Ishikawa (cell line): ENCODE measurements at regions not wholly inside any gene's neighbourhood (a gene's known extent, or its start where the extent isn't known, plus 50 kb on each side); places are given as distances from the start of the nearest gene placed in this dataset.

Experiments used
- EP300 ChIP-seq: IDR thresholded peaks from 2 replicates; pipeline ENCODE4 v1.6.1; 2012; ENCODE audit warnings: borderline replicate concordance
- NFIC ChIP-seq: IDR thresholded peaks from 2 replicates; pipeline ENCODE4 v1.6.1; 2012
- TAF1 ChIP-seq: IDR thresholded peaks from 2 replicates; pipeline ENCODE4 v1.6.1; 2012; ENCODE audit warnings: low read depth, mild to moderate bottlenecking
- TEAD4 ChIP-seq: IDR thresholded peaks from 2 replicates; pipeline ENCODE4 v1.6.1; 2012
- ZBTB7A ChIP-seq: IDR thresholded peaks from 2 replicates; pipeline ENCODE4 v1.6.1; 2012; ENCODE audit warnings: low read depth
- TF ChIP-seq, protein P1 (sequence below): IDR thresholded peaks from 2 replicates; pipeline ENCODE4 v1.6.1; 2012; ENCODE audit warnings: low read depth, mild to moderate bottlenecking
- TF ChIP-seq, protein P2 (sequence below): IDR thresholded peaks from 2 replicates; pipeline ENCODE4 v1.6.1; 2012

DNA sequence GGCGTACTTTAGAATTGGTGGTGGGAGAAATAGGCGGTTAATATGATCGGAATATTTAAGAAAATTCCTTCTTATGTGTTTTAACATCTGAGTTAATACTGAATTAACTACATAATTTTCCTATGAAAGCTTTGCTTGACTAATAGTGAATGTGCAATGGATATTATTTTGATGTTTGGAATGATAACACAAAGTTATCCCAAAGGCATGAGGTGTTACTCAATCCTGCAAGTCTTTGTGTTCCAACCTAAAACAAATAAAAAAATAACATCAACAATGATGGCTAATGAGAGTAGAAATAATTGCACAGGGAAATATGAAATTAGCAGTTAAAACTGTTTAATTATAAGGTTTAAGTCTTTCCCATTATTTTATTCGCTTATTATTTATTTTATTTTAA lies 183.6 kb upstream of the ARSJ start:
- TF ChIP-seq EP300 (no peak), TEAD4 (no peak), ZBTB7A (no peak), TAF1 (no peak), NFIC (no peak)
- TF ChIP-seq, protein P1, sequence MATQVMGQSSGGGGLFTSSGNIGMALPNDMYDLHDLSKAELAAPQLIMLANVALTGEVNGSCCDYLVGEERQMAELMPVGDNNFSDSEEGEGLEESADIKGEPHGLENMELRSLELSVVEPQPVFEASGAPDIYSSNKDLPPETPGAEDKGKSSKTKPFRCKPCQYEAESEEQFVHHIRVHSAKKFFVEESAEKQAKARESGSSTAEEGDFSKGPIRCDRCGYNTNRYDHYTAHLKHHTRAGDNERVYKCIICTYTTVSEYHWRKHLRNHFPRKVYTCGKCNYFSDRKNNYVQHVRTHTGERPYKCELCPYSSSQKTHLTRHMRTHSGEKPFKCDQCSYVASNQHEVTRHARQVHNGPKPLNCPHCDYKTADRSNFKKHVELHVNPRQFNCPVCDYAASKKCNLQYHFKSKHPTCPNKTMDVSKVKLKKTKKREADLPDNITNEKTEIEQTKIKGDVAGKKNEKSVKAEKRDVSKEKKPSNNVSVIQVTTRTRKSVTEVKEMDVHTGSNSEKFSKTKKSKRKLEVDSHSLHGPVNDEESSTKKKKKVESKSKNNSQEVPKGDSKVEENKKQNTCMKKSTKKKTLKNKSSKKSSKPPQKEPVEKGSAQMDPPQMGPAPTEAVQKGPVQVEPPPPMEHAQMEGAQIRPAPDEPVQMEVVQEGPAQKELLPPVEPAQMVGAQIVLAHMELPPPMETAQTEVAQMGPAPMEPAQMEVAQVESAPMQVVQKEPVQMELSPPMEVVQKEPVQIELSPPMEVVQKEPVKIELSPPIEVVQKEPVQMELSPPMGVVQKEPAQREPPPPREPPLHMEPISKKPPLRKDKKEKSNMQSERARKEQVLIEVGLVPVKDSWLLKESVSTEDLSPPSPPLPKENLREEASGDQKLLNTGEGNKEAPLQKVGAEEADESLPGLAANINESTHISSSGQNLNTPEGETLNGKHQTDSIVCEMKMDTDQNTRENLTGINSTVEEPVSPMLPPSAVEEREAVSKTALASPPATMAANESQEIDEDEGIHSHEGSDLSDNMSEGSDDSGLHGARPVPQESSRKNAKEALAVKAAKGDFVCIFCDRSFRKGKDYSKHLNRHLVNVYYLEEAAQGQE, result no peak
- TF ChIP-seq, protein P2, sequence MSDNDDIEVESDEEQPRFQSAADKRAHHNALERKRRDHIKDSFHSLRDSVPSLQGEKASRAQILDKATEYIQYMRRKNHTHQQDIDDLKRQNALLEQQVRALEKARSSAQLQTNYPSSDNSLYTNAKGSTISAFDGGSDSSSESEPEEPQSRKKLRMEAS, result no peak
